ENCODE measurements at regions not wholly inside any gene's neighbourhood (a gene's known extent, or its start where the extent isn't known, plus 50 kb on each side); places are given as distances from the start of the nearest gene placed in this dataset.

DNA sequence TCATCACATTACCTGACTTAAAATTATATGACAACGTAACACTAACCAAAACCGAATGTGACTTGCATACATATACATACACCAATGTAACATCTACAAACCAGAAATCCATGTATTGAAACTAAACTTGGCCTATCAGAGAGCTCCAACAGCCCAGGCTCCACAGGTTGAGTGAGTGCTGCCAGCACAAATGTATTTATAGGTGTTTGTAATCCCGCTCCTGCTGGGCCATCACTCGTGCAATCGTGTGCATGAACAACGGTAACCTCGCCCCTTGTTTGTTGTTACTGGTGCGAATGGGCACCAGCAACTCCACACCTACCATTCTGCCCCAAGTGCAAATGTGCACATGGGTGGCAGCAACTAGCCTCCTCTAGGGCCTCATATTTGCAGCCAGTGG, 165.7 kb upstream of the XIST start:
- Histone ChIP-seq H3K4me1 (replicated peaks) (no peaks in the 10 kb centered on the region), H3K27ac (no peak overlapping the region), H3K36me3 (no peaks in the 10 kb centered on the region), H3K27me3 (replicated peaks; ENCODE audit: insufficient read depth) (no peaks in the 10 kb centered on the region), H3K9me3 (no peaks in the 10 kb centered on the region), H3K4me3 (no peak overlapping the region)
- no peak for TF ChIP-seq POLR2AphosphoS5 (IDR thresholded peaks at IDR 0.05)
- TF ChIP-seq, protein P1, sequence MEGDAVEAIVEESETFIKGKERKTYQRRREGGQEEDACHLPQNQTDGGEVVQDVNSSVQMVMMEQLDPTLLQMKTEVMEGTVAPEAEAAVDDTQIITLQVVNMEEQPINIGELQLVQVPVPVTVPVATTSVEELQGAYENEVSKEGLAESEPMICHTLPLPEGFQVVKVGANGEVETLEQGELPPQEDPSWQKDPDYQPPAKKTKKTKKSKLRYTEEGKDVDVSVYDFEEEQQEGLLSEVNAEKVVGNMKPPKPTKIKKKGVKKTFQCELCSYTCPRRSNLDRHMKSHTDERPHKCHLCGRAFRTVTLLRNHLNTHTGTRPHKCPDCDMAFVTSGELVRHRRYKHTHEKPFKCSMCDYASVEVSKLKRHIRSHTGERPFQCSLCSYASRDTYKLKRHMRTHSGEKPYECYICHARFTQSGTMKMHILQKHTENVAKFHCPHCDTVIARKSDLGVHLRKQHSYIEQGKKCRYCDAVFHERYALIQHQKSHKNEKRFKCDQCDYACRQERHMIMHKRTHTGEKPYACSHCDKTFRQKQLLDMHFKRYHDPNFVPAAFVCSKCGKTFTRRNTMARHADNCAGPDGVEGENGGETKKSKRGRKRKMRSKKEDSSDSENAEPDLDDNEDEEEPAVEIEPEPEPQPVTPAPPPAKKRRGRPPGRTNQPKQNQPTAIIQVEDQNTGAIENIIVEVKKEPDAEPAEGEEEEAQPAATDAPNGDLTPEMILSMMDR (IDR thresholded peaks at IDR 0.05), result no peak
- intact Hi-C loops (cut with DNase I), result loop anchor here (10.0 kb wide), 2 partner anchors 163 to 277 kb away; partner anchors contain the start of gene XIST
- no peak for DNase-seq (ENCODE audit: low spot score)
- 97% methylated on average over 8 of the region's 8 CpGs for WGBS

DNA sequence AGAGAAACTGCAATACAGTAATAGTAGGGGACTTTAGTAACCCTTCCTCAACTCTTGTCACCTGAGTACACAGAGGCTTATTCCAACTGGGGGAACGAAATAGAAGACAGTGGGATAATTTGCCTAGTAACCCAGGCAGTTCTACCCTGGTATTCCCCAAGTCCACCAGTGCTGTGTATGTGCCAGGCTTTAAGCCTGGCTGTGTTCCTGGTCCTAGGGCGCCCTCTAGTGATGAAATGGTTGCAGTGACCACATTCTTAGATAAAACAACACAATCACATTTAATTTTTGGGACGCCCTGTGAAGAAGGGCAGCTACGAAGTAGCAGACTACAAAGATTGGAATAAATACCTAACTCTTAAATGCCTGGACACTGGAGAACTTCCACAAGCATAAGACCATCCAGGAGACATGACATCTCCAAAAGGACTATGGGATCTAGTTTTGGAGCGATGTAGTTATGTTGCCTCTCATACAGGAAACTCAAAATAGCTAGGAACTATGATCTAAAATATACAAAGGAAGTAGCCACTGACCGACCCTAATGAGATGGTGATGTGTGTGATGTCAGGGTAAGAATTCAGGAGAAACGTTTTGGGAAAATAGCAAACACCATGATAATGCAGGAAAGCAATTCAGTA, 163.0 kb upstream of the XIST start:
- TF ChIP-seq POLR2AphosphoS5 (IDR thresholded peaks at IDR 0.05), result no peak
- TF ChIP-seq, protein P1 (IDR thresholded peaks at IDR 0.05), result peak in 3 of 4 experiments; percentile 52 to 64 (median 56)

DNA sequence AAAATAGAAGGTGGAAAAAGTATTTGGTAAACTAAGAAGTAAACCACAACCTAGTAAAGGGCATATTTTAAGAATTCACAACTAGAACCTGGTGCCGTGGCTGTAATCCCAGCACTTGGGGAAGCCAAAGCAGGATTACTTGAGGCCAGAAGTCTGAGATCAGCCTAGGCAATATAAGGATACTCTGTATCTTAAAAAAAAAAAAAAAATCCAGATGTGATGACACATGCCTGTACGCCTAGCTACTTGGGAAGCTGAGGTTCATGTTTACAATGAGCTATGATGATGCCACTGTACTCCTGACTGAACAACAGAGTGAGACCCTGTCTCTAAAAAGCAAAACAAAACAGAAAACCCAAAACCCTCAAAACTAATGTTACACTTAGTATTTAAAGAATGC, 156.5 kb upstream of the XIST start:
- 95% methylated on average over 2 of the region's 2 CpGs for WGBS
- Histone ChIP-seq H3K27me3 (replicated peaks; ENCODE audit: insufficient read depth) (no peaks in the 10 kb centered on the region), H3K4me3 (no peak overlapping the region), H3K4me1 (replicated peaks) (no peaks in the 10 kb centered on the region), H3K36me3 (no peaks in the 10 kb centered on the region), H3K9me3 (no peaks in the 10 kb centered on the region), H3K27ac (no peak overlapping the region)
- intact Hi-C loops (cut with DNase I), result no loop called here
- no peak for TF ChIP-seq POLR2A (IDR thresholded peaks at IDR 0.05)
- no peak for DNase-seq (ENCODE audit: low spot score)

More for the DNA sequence above, 163.0 kb upstream of the XIST start:
- H3K27ac ChIP-seq, result no peak overlapping the region
- intact Hi-C loops (cut with DNase I), result loop anchor here (10.0 kb wide), 2 partner anchors 161 to 279 kb away; partner anchors contain the start of gene XIST
- no peaks in the 10 kb centered on the region for H3K36me3 ChIP-seq
- peak; percentile 11 for DNase-seq (ENCODE audit: low spot score)
- H3K4me3 ChIP-seq, result no peak overlapping the region
- H3K4me1 ChIP-seq (replicated peaks), result no peaks in the 10 kb centered on the region
- 35% methylated on average over 7 of the region's 7 CpGs for WGBS
- H3K9me3 ChIP-seq, result no peaks in the 10 kb centered on the region
- no peaks in the 10 kb centered on the region for H3K27me3 ChIP-seq (replicated peaks; ENCODE audit: insufficient read depth)

DNA sequence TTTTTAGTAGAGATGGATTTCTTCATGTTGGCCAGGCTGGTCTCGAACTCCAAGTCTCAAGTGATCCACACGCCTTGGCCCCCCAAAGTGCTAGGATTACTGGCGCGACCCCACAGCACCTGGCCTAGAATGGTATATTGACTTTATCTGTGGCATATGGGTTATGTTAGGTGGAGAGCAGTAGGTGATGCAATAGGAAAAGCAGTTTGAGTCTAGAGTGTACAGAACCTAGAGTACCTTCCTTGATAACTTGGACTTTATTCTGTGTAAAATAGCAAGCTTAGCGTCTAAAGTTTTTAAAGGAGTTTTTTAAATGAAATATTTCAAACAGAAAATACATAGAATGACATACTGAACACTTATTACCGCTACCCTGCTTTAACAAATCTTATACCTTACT, 139.5 kb upstream of the XIST start:
- H3K27me3 ChIP-seq (replicated peaks; ENCODE audit: insufficient read depth), result no peaks in the 10 kb centered on the region
- no peaks in the 10 kb centered on the region for H3K9me3 ChIP-seq
- intact Hi-C loops (cut with DNase I), result no loop called here
- no peaks in the 10 kb centered on the region for H3K4me1 ChIP-seq (replicated peaks)
- no peak for DNase-seq (ENCODE audit: low spot score)
- H3K36me3 ChIP-seq, result no peaks in the 10 kb centered on the region
- TF ChIP-seq POLR2A (IDR thresholded peaks at IDR 0.05), result no peak
- TF ChIP-seq, protein P1 (IDR thresholded peaks at IDR 0.05), result no peak
- TF ChIP-seq POLR2AphosphoS5 (IDR thresholded peaks at IDR 0.05), result no peak
- no peak overlapping the region for H3K4me3 ChIP-seq
- no peak overlapping the region for H3K27ac ChIP-seq
- 98% methylated on average over 6 of the region's 6 CpGs for WGBS

DNA sequence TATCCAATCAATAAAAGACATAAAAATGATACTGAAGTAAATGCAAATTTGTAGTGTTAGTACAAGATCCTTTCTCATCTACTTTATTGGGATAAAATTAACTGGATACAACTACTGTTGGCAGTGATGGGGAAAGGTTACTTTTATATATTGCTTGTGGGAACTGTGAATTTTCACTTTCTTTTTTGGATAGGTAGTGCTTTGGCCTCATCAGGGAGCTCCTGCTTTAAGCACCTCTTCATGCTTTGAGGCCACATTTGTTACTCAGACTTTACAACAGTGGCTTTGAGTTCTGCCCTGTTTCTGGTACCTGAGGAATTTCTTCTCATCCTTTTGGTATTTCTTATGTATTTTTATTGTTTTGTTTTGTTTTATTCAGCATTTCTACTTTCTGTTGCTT, 134.7 kb upstream of the XIST start:
- Histone ChIP-seq H3K27ac (no peak overlapping the region), H3K36me3 (no peaks in the 10 kb centered on the region), H3K27me3 (replicated peaks; ENCODE audit: insufficient read depth) (no peaks in the 10 kb centered on the region), H3K4me1 (replicated peaks) (no peaks in the 10 kb centered on the region), H3K4me3 (no peak overlapping the region), H3K9me3 (no peaks in the 10 kb centered on the region)
- TF ChIP-seq POLR2A (IDR thresholded peaks at IDR 0.05) (no peak), POLR2AphosphoS5 (IDR thresholded peaks at IDR 0.05) (no peak)
- intact Hi-C loops (cut with DNase I), result no loop called here
- no peak for DNase-seq (ENCODE audit: low spot score)

DNA sequence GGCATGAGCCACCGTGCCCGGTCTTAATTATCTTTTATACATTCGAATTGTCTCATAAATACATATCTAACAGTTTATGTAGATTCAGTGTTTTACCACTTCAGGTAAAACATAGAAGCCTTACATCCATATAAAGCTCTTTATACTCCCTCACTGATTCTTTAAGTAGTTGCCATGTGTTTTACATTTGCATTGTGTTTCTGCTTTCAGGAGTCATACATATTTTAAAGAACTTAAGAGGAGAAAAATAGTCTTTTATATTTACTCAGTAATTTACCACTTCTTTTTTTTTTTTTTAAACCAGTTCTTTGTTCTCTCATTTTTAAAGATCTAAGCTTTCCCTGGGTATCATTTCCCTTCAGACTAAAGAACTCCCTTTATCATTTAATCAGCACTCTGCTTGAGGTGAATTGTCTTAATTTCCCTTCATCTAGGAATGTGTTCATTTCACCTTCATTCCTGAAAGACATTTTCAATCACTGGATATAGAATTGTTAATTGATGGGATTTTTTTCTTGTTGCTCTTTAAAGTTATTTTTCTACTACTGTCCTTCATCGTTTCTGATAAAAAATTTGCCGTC, 127.1 kb upstream of the XIST start:
- Histone ChIP-seq H3K27ac (no peak overlapping the region), H3K36me3 (no peaks in the 10 kb centered on the region), H3K4me3 (no peak overlapping the region), H3K4me1 (replicated peaks) (no peaks in the 10 kb centered on the region), H3K9me3 (no peaks in the 10 kb centered on the region), H3K27me3 (replicated peaks; ENCODE audit: insufficient read depth) (no peaks in the 10 kb centered on the region)
- 40% methylated on average over 5 of the region's 5 CpGs for WGBS
- DNase-seq (ENCODE audit: low spot score), result no peak
- TF ChIP-seq POLR2AphosphoS5 (IDR thresholded peaks at IDR 0.05), result no peak
- TF ChIP-seq, protein P1 (IDR thresholded peaks at IDR 0.05), result no peak
- intact Hi-C loops (cut with DNase I), result no loop called here
